ENCODE measurements at regions not wholly inside any gene's neighbourhood (a gene's known extent, or its start where the extent isn't known, plus 50 kb on each side); places are given as distances from the start of the nearest gene placed in this dataset.

DNA sequence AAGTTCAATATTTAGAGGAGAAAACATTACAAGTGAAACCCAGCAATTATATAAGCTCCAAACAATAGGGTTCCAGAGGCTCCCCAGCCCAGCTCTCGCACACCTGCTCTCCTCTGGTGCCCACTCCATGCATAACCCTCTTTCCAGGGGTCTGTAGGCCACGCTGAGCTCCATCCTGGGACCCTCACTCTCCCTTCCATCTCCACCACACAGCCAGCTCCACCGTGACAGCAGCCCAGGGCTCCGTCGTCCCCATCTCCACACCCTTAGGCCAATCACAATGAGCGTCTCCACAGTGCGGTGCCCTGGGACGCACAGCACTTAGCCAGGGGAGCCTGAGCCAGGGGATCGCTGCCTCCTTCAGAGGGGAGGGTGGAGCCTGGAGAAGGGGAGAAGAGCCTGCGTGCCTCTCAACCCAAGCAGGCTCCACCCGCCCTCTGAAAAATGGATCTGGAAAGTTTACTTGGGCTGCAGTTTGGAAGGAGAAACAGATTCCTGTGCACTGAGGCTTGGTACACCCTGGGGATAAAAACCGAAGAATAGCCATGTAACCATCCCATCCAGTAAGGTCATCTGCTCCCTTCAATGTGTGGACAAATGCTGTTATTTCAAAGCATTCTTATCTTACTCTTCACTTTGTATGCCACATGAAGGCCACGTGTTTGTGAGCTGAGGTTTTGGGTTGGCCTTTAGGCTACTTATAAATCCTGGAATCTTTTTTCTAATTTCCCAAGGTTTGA lies 72.4 kb upstream of the GGTLC1 start:
- DNase-seq (ENCODE audit: low read depth in 2 of 2): no peak

DNA sequence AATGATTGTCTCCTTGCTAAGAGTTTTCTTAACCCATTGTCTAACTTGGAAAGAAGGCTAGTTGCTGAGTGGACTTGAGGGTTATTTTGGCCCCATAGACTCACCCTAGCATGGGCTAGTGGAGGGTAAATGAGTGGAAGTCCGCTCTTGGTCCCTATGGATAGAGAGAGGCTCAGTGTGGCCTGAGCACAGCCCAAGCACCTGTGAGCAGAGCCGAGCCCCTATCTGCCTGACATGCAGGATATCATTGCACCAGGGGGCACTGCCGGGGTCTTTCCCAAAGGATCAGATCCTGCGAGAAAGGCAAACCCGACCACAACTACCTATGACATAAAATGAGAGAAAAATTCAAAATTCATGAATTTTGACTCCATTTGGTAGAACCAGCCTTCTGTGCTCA lies 70.6 kb upstream of the GGTLC1 start:
- DNase-seq (ENCODE audit: low read depth in 2 of 2): no peak

DNA sequence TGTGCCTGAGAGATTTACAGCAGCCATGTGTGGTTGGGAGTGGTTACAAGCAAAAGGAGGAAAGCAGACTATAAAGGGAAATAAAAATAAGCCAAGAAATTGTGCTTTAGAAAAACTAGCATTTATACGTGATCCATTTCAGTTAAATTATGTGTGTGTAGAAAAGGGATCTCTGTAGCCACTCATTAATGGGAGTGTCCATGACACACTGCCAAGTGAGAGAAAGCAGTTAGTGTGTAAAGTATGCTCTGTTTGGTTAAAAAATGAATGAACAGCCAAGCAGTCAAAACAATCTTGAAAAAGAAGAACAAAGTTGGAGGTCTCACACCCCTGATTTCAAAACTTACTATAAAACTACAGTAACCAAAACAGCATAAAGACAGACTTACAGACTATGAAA lies 67.9 kb upstream of the GGTLC1 start:
- DNase-seq (ENCODE audit: low read depth in 2 of 2): no peak

DNA sequence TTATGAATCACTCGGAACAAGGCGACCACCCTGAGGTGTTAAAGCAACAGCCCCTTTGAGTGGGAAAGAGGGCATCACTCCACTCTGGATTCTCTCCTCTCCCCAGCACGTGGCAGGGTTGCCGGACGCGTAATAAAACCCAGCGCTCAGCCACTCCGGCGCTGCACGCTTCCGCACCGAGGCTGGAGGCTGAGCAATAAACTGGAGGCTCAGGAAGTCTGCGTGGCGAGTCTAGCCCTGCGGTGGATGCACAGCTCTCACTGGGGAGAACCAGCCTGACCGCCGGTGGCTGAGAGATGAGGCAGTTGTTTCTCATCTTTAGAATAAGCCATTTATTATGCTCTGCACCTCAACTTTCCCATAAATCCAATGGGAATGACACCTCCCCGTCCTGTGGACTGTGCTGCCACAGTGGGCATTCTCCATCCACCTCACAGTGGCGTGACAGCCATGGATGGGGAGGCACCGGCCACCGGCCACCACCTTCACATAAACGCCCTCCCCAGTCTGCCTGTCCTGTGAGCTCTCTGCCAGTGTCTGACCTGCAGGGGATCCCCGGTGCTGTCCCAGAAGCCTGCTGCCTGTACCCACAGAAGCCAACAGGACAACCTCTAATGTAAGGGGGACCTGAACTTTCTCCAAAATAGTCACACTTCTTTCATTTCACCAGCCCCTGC lies 64.2 kb upstream of the GGTLC1 start:
- DNase-seq (ENCODE audit: low read depth in 2 of 2): no peak

DNA sequence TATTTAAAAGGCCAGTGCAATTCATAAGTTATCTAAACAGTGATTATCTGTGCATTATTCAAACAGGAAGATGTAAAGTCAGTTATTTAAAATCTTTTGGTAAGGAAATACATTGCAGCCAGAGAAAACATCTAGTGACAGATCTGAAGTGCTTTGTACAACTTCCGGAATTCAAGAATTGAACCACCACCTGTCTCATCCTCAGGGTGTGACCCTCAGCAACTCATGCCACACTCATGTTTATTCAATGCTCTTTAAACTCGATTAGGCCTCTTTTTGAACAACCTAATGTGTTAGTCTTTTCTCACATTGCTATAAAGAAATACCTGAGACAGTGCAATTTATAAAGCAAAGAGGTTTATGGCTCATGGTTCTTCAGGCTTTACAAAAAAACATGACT lies 62.6 kb upstream of the GGTLC1 start:
- DNase-seq (ENCODE audit: low read depth in 2 of 2): no peak

DNA sequence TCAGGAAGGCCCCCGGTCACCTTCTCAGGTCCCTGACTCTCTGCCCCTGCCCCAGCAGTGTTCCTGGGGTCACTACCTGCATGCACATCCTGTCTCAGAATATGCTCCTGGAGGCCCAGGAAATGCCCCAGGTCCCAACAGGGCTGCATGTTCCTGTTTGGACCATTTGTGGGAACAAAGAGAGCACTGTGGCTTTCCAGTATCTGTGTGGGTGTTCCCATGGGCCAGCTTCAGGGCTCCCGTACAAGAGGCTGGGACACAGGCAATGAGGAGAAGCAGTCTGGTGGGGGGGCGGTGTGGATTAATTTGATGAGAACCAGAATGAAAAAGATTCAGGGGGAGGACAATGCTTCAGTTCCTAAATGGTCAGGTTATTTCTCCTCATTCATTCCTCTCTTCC lies 61.5 kb upstream of the GGTLC1 start:
- DNase-seq (ENCODE audit: low read depth in 2 of 2): no peak

DNA sequence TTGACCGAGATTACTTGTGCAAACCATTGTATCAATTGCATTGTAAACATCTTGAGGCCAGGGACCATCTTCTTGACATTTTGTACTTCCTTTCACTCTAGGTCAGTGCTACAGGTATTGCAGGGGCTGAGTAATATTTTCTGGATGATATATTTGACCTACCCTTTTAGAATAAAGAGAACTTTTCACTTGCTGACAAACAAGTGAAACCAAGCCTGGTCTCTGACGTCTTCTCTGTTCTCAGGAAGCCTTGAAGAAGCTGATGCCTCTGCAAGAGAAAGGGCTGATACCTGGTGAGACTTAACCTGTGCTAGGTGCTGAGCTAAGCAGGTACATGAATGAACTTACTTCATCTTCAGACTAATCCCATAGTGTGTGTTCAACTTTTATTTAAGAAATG lies 60.5 kb upstream of the GGTLC1 start:
- no peak for DNase-seq (ENCODE audit: low read depth in 2 of 2)

DNA sequence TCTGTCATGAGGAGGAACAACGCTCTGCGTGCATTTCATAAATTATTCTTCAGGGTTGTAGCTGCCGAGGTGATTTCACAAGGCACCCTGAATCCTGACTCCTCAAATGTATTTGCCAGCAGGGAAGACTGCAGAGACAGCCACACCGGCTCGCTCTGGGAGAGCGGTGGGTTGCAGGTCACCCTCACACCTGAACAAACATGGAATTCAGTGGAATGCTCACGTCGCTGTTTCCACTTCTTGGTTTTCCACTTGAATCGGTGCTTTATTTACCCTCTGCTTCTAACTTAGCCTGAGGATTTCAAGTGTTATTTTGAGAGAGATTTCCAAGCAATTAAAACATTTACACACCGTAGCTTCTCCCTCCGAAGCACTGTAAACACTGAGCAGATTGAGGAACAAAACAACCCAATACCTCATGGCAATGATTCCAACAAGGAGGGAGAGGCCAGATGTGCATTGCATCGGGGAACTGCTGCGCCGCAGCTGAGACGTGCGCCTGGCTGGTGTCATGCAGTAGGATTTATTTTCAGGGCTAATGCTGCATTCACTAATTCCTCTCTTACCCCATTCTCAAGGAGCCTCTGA lies 59.5 kb upstream of the GGTLC1 start:
- no peak for DNase-seq (ENCODE audit: low read depth in 2 of 2)

DNA sequence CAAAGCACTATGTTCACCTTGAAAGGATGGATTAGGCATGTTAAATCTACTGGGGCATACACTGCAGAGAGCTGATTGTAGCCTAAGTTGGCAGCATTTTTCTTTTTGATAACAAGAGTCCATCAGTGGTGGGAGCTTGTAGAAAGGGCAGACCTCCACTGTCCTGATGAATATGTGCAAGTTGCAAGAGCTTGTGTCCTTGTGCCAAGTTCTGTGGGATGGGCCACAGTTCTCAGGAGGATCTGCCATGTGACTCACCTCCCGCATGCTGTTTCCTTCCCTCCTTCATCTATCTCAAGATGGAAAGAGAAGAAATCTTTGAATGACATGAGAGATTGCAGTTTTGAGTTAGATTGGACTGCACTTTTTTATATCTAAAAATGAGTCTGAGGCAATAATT lies 58.3 kb upstream of the GGTLC1 start:
- no peak for DNase-seq (ENCODE audit: low read depth in 2 of 2)

DNA sequence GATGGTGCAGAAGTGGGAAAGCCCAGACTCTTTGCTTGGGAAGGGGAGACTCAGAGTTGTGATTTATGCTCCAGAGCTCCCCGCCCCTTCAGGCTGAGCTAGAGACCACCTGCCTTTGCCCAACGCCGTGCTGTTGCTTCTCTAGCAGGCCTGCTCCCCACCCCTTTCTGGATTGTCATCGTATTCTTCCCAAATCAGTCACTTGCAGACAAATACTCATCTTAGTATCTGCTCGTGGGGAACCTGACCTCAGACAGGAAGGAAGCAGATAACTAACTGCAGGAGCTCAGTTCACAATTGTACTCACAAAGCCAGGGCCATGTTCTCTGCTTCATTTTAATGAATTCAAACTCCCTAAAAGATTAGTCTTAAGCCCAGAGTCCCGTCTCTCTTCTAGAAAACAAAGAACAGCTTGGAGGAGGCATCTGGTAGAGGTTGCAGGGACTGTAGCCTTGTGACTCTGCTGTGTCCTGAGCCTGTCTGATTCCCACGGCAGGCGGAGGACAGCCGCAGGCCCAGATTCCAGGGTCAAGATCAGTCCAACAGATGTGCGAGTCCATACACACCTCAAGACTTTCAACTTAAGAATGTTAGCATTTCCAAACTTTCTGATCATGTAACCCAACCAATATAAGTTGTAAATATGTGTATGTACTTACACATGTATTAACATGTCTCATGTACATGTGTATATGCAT lies 57.2 kb upstream of the GGTLC1 start:
- DNase-seq (ENCODE audit: low read depth in 2 of 2): peak in 1 of 2 donors; percentile 3

DNA sequence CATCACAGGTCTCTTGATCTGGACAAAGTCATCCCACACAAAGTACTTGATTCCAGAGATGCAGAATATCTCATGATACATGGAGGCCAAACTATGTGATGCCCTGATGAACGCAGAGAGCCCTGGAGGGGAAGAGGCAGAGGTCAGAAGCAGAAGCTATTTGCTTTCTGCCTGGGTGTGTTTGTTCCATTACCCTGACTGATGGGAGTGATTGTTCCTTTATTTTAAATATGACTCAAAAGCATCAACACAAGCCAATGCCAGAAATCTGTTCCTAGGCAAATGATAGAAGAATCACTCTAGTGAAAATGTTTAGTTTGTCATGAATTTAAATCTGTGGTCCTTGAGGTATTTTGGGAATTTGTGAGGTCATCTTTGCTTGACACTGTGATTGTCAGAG lies 54.7 kb upstream of the GGTLC1 start:
- DNase-seq (ENCODE audit: low read depth in 2 of 2): no peak

DNA sequence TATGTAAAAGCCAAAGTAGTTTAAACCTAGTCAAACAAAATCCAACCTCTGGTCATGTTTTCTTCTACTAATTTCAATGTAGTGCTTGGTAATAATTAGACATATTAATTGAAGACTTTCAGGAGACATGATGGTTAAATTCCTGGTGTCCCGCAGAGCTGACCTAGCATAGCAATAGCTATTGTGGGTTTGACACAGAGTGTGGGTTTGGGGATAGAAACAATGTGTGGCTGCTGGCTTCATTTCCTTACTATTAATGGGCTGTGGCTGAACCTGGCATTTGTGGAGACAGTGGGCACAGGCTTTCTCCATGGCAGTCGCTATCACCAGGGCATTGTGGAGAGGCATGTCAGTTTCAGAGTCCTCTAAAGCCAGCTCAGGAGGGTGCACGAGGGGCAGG lies 54.1 kb upstream of the GGTLC1 start:
- no peak for DNase-seq (ENCODE audit: low read depth in 2 of 2)

DNA sequence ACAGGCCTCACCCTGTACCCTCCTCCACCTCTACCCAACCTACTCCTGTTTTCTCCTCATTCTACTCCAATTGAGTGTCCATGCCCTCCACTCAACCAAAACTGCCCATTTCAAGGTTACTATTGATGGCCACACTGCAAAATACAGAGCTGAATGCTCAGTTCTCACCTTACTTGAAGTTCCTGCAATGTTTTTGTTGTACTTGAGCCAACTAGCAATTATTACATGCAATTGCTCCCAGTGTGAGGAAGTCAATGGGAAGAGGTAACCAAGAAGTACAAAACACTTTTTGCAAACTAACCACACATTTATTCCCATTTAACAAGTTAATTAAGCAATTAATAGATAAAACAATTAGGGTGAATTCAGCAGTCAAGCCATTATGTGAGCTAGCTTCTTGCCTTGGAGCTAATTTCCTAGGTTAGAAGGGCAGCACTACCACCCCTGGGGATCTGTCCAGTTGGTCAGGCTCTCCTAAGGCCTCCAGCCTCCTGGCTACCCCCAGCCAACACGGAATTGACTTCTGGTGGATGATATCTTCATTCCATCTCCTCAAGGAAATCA lies 52.4 kb upstream of the GGTLC1 start:
- no peak for DNase-seq (ENCODE audit: low read depth in 2 of 2)

DNA sequence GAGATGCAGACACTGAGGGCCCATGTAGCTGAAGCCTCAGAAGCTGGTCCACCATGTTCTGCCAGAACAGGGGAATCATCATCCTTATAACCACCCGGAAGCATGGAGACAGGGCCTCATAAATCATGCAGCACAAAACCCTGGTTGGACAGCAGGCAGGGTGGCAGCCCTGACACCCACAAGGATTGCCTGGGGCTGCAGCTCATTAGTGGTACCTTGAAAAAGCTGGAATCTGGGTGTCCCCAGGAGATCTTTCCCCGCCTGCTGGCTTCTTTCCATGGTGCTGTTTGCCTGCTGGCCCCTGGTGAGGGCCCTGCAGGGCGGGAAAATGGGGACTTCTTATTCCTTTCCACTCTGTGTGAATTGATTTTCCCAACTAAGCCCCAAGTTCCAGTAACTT lies 50.6 kb upstream of the GGTLC1 start:
- no peak for DNase-seq (ENCODE audit: low read depth in 2 of 2)

Data from stimulated activated CD8-positive, alpha-beta memory T cell treated with anti-CD3 and anti-CD28 coated beads, Interleukin-2, amount 100 ng/mL, for 48 hours (primary cell).